Transverse colon (tissue), 4 donors: ENCODE measurements at regions not wholly inside any gene's neighbourhood (a gene's known extent, or its start where the extent isn't known, plus 50 kb on each side); places are given as distances from the start of the nearest gene placed in this dataset.

Experiments used
- DNase-seq: peaks from one replicate; pipeline ENCODE4 v3.0.0-alpha.2; 2019
- H3K27ac ChIP-seq, 4 donors: fragments of 200-600 bp; sonication (generic); 2 replicates each; pipeline ENCODE4 v1.5.1; 2016 to 2018; ENCODE audit warnings: inconsistent platforms in 4 of 4
- H3K27me3 ChIP-seq: fragments of 200-600 bp; sonication (generic); 2 replicates; pipeline ENCODE4 v1.5.1; 2017; ENCODE audit warnings: inconsistent platforms
- H3K36me3 ChIP-seq, 4 donors: fragments of 200-600 bp; sonication (generic); 2 replicates each; pipeline ENCODE4 v1.5.1; 2017 to 2019; ENCODE audit warnings: inconsistent platforms in 4 of 4
- H3K4me1 ChIP-seq, 4 donors: fragments of 200-600 bp; sonication (generic); 2 replicates each; pipeline ENCODE4 v1.5.1; 2017 to 2020; ENCODE audit warnings: inconsistent platforms in 4 of 4
- H3K4me3 ChIP-seq, 4 donors: fragments of 200-600 bp; sonication (generic); 1 replicate in 1 of 4; 2 replicates in 3 of 4; pipeline versions ENCODE4 v1.5.1 to v1.6.1; 2017 to 2019; ENCODE audit warnings: inconsistent platforms in 4 of 4
- H3K9me3 ChIP-seq, 2 donors: fragments of 200-600 bp; sonication (generic); 2 replicates each; pipeline ENCODE4 v1.5.1; 2017 to 2019; ENCODE audit warnings: inconsistent platforms in 2 of 2
- CTCF ChIP-seq, 5 experiments: fragments of 200-600 bp in 3 of 5; fragments of 450-650 bp in 2 of 5; sonication (generic) in 3 of 5; IDR thresholded peaks; 1 replicate in 2 of 5; 2 replicates in 3 of 5; pipeline ENCODE4 v1.5.1; 2016 to 2017; ENCODE audit warnings: antibody characterized with exemption in 5 of 5, inconsistent platforms in 3 of 5, mild to moderate bottlenecking in 2 of 5, moderate library complexity in 1 of 5
- EP300 ChIP-seq: sonication (generic); formaldehyde crosslinking; IDR thresholded peaks from one replicate; pipeline ENCODE4 v1.6.1; 2017; ENCODE audit warnings: antibody characterized with exemption, low read depth
- POLR2A ChIP-seq: fragments of 450-650 bp; IDR thresholded peaks from one replicate; pipeline ENCODE4 v1.6.1; 2016; ENCODE audit warnings: antibody characterized with exemption, mild to moderate bottlenecking, moderate library complexity
- POLR2AphosphoS5 ChIP-seq, 3 donors: sonication (generic); formaldehyde crosslinking; IDR thresholded peaks; one replicate each; pipeline ENCODE4 v1.6.1; 2016; ENCODE audit warnings: antibody characterized with exemption in 3 of 3
- WGBS, 2 donors: methylation state at CpG; one replicate each; pipeline ENCODE4 v1.1.5; 2018; ENCODE audit warnings: low coverage in 1 of 2; 5-methylcytosine and 5-hydroxymethylcytosine counted together
- in situ Hi-C, 4 donors: fragments of 200-750 bp; cut with MboI; loops; one replicate each; pipeline versions ENCODE4 v1.15.0 to v1.15.1; 2017; ENCODE audit warnings: low sequenced_read_pairs in 3 of 4, low pct_ligation_motif_present in 1 of 4, low pct_unique_long_range_greater_than_20kb in 1 of 4
- intact Hi-C: fragments of 100-400 bp; cut with DNase I; formaldehyde crosslinking; loops from one replicate; pipeline ENCODE4 v1.15.1; 2023; ENCODE audit warnings: low total_unique reads

GRCh38 chr3:182216311-182216970 lies 504.7 kb downstream of the SOX2 start:
- intact Hi-C loops = no loop called here
- H3K27ac ChIP-seq = no peak overlapping the region
- H3K27me3 ChIP-seq = no peaks in the 10 kb centered on the region
- in situ Hi-C loops = no loop called here
- no peak for DNase-seq
- WGBS, 2 donors = 39 to 49% methylated on average over 4 of the region's 4 CpGs
- H3K4me3 ChIP-seq = no peak overlapping the region
- H3K9me3 ChIP-seq = no peaks in the 10 kb centered on the region
- TF ChIP-seq POLR2A (no peak), EP300 (no peak), CTCF (IDR thresholded peaks at IDR 0.05) (no peak), POLR2AphosphoS5 (IDR thresholded peaks at IDR 0.05) (no peak)
- H3K36me3 ChIP-seq = no peaks in the 10 kb centered on the region
- H3K4me1 ChIP-seq = no peaks in the 10 kb centered on the region

GRCh38 chr3:182220013-182220412 lies 508.3 kb downstream of the SOX2 start:
- WGBS, 2 donors = 0 to 16% methylated on average over 1 of the region's 1 CpG
- H3K9me3 ChIP-seq = no peaks in the 10 kb centered on the region
- TF ChIP-seq POLR2AphosphoS5 (IDR thresholded peaks at IDR 0.05) = no peak
- no peak for TF ChIP-seq CTCF (IDR thresholded peaks at IDR 0.05)
- TF ChIP-seq EP300 = no peak
- no peak for TF ChIP-seq POLR2A
- H3K27ac ChIP-seq = no peak overlapping the region
- H3K36me3 ChIP-seq = no peaks in the 10 kb centered on the region
- in situ Hi-C loops (no loop called here), intact Hi-C loops (no loop called here)
- no peak overlapping the region for H3K4me3 ChIP-seq
- DNase-seq = no peak
- H3K4me1 ChIP-seq = no peaks in the 10 kb centered on the region
- no peaks in the 10 kb centered on the region for H3K27me3 ChIP-seq

- TF ChIP-seq POLR2AphosphoS5 (IDR thresholded peaks at IDR 0.05) = no peak
- no peak for TF ChIP-seq EP300
- Histone ChIP-seq H3K27ac (no peak overlapping the region), H3K4me3 (no peak overlapping the region), H3K27me3 (no peaks in the 10 kb centered on the region), H3K4me1 (no peaks in the 10 kb centered on the region), H3K9me3 (no peaks in the 10 kb centered on the region), H3K36me3 (no peaks in the 10 kb centered on the region)
- in situ Hi-C loops = no loop called here
- intact Hi-C loops = no loop called here
- WGBS, 2 donors = 90% methylated on average over 1 of the region's 1 CpG; no CpG with 5 or more reads in 1 of the 2 donors
- DNase-seq = no peak
Observed at GRCh38 chr3:182220471-182220870, 508.7 kb downstream of the SOX2 start.

GRCh38 chr3:182226995-182227394 lies 515.3 kb downstream of the SOX2 start:
- no peak for DNase-seq
- H3K4me3 ChIP-seq = no peak overlapping the region
- intact Hi-C loops (no loop called here), in situ Hi-C loops (no loop called here)
- H3K9me3 ChIP-seq = no peaks in the 10 kb centered on the region
- H3K4me1 ChIP-seq = no peaks in the 10 kb centered on the region
- H3K27me3 ChIP-seq = no peaks in the 10 kb centered on the region
- no peak for TF ChIP-seq CTCF (IDR thresholded peaks at IDR 0.05)
- no peak for TF ChIP-seq POLR2A
- no peak for TF ChIP-seq POLR2AphosphoS5 (IDR thresholded peaks at IDR 0.05)
- TF ChIP-seq EP300 = no peak
- WGBS, 2 donors = 47 to 53% methylated on average over 4 of the region's 4 CpGs
- H3K36me3 ChIP-seq = no peaks in the 10 kb centered on the region
- no peak overlapping the region for H3K27ac ChIP-seq

GRCh38 chr3:182233405-182233804 lies 521.7 kb downstream of the SOX2 start:
- H3K27me3 ChIP-seq = no peaks in the 10 kb centered on the region
- WGBS, 2 donors = 93 to 96% methylated on average over 1 of the region's 1 CpG
- intact Hi-C loops (no loop called here), in situ Hi-C loops (no loop called here)
- no peak overlapping the region for H3K27ac ChIP-seq
- H3K4me1 ChIP-seq = no peaks in the 10 kb centered on the region
- H3K9me3 ChIP-seq = no peaks in the 10 kb centered on the region
- no peaks in the 10 kb centered on the region for H3K36me3 ChIP-seq
- TF ChIP-seq EP300 = no peak
- no peak for TF ChIP-seq POLR2A
- no peak for TF ChIP-seq CTCF (IDR thresholded peaks at IDR 0.05)
- DNase-seq = no peak
- no peak overlapping the region for H3K4me3 ChIP-seq
